Type B pancreatic cell (in vitro differentiated cells): ENCODE measurements at regions not wholly inside any gene's neighbourhood (a gene's known extent, or its start where the extent isn't known, plus 50 kb on each side); places are given as distances from the start of the nearest gene placed in this dataset.

Experiments
- DNase-seq: peaks from one replicate; pipeline ENCODE4 v3.0.0; 2021; ENCODE audit warnings: mixed read lengths; ENCODE audit not compliant: unreplicated experiment; ENCODE audit errors: extremely low spot score
- H3K27ac Mint-ChIP-seq: 2 replicates; pipeline ENCODE4 v1.8.0; 2021; ENCODE audit warnings: mild to moderate bottlenecking, mixed read lengths
- H3K27me3 Mint-ChIP-seq: 2 replicates; pipeline ENCODE4 v1.8.0; 2021; ENCODE audit warnings: mixed read lengths
- H3K36me3 Mint-ChIP-seq: 2 replicates; pipeline ENCODE4 v1.8.0; 2021; ENCODE audit warnings: mixed read lengths
- H3K4me1 Mint-ChIP-seq: one replicate; pipeline ENCODE4 v1.8.0; 2021; ENCODE audit warnings: mixed read lengths; ENCODE audit not compliant: unreplicated experiment
- H3K4me3 Mint-ChIP-seq: 2 replicates; pipeline ENCODE4 v1.8.0; 2021; ENCODE audit warnings: mild to moderate bottlenecking, mixed read lengths
- H3K9me3 Mint-ChIP-seq: 2 replicates; pipeline ENCODE4 v1.8.0; 2021; ENCODE audit warnings: mixed read lengths
- TF ChIP-seq, protein P1 (sequence below): fragments of 200-600 bp; sonication (generic); conservative IDR thresholded peaks from 2 replicates; pipeline ENCODE4 v1.5.0; 2021; ENCODE audit warnings: antibody characterized with exemption, mild to moderate bottlenecking

GRCh38 chr10:113226831-113227445, 276.9 kb downstream of the TCF7L2 start:
- Mint-ChIP-seq H3K4me1 (peaks cover 11% of the 10 kb centered on the region), H3K9me3 (no peaks in the 10 kb centered on the region), H3K4me3 (no peak overlapping the region), H3K27me3 (peaks cover 22% of the 10 kb centered on the region), H3K27ac (no peak overlapping the region), H3K36me3 (no peaks in the 10 kb centered on the region)
- no peak for DNase-seq
- TF ChIP-seq, protein P1, sequence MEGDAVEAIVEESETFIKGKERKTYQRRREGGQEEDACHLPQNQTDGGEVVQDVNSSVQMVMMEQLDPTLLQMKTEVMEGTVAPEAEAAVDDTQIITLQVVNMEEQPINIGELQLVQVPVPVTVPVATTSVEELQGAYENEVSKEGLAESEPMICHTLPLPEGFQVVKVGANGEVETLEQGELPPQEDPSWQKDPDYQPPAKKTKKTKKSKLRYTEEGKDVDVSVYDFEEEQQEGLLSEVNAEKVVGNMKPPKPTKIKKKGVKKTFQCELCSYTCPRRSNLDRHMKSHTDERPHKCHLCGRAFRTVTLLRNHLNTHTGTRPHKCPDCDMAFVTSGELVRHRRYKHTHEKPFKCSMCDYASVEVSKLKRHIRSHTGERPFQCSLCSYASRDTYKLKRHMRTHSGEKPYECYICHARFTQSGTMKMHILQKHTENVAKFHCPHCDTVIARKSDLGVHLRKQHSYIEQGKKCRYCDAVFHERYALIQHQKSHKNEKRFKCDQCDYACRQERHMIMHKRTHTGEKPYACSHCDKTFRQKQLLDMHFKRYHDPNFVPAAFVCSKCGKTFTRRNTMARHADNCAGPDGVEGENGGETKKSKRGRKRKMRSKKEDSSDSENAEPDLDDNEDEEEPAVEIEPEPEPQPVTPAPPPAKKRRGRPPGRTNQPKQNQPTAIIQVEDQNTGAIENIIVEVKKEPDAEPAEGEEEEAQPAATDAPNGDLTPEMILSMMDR = no peak

GRCh38 chr10:113228530-113228929, 278.5 kb downstream of the TCF7L2 start:
- H3K4me3 Mint-ChIP-seq = no peak overlapping the region
- TF ChIP-seq, protein P1 = no peak
- no peak for DNase-seq
- H3K9me3 Mint-ChIP-seq = no peaks in the 10 kb centered on the region
- no peak overlapping the region for H3K27ac Mint-ChIP-seq
- H3K27me3 Mint-ChIP-seq = peaks cover 11% of the 10 kb centered on the region
- H3K36me3 Mint-ChIP-seq = no peaks in the 10 kb centered on the region
- peaks cover 6% of the 10 kb centered on the region for H3K4me1 Mint-ChIP-seq

DNA sequence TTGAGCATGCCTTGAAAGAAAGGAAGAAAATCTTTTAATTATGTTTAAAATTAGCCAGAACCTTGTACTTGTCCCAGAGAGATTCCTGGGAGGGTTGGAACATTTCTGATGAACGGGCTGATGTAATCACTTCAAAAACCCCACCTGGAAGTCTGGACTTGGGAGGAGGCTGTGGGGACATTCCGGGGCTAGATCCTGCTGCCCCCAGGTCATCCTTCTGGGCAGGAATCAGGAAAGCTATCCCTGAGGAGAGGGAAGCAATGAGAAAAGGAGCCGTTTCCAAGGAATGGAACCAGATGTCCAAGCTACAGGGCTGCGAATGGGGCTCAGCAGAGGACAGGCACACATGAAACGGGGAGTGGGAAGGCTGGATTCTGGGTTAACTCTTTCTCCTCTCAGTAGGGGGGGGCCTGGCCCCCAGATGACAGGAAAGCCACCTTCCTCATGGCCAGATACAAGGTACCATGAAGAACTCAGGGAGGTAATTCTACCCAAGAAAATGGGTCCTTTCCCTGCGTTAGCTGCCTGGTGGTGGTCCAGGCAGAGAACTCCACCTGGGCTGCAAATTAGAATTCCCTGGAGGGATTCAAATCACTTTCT, 280.1 kb downstream of the TCF7L2 start:
- Mint-ChIP-seq H3K36me3 (no peaks in the 10 kb centered on the region), H3K9me3 (no peaks in the 10 kb centered on the region), H3K27me3 (peaks cover 7% of the 10 kb centered on the region), H3K4me1 (peaks cover 6% of the 10 kb centered on the region), H3K4me3 (no peak overlapping the region), H3K27ac (no peak overlapping the region)
- TF ChIP-seq, protein P1 = no peak
- no peak for DNase-seq

DNA sequence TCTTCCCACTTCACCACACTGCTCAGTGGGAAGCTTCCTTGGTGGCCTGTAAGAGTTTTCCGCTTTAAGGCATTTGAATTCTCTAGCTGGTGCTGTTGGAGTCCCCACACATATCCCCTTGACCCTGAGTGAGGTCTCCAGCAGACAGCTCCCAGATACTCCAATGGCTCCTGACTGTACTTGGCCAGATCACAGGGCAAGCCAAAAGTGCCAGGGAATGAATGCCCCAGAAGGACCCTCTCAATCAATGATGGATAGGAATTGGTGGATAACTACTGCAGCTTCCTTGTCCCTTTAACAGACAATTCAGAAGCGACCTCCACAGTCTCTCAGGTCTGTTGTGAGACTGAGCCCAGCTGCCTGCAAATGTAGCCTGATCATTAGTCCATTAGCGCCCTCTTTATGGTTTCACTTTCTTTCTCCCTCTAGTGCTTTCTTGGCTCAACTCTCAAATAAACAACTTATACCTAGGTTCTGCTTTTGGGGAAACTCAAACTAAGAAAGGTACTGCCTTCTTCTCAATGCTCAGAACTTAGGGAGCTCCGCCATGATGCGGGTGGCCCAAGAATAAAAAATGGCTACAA, 283.0 kb downstream of the TCF7L2 start:
- Mint-ChIP-seq H3K4me1 (peaks cover 11% of the 10 kb centered on the region), H3K27me3 (peaks cover 8% of the 10 kb centered on the region)

DNA sequence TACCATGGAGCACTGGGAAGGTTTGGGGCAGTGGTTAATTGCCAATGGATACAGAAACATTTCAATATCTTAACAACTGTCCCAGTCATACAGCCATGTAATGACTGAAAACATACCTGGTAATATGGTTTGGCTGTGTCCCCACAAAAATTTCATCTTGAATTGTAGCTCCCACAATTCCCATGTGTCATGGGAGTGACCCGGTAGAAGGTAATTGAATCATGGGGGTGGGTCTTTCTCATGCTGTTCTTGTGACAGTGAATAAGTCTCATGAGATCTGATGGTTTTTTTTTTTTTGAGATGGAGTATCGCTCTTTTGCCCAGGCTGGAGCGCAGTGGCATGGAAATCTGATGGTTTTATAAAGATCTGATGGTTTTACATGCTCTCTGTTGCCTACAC, 284.4 kb downstream of the TCF7L2 start:
- H3K27ac Mint-ChIP-seq = no peak overlapping the region

More for the DNA sequence above, 283.0 kb downstream of the TCF7L2 start:
- no peak for DNase-seq
- no peaks in the 10 kb centered on the region for H3K36me3 Mint-ChIP-seq
- H3K4me3 Mint-ChIP-seq = no peak overlapping the region
- H3K27ac Mint-ChIP-seq = no peak overlapping the region
- TF ChIP-seq, protein P1 = no peak
- no peaks in the 10 kb centered on the region for H3K9me3 Mint-ChIP-seq

More for the DNA sequence above, 284.4 kb downstream of the TCF7L2 start:
- H3K4me3 Mint-ChIP-seq = no peak overlapping the region
- no peaks in the 10 kb centered on the region for H3K36me3 Mint-ChIP-seq
- DNase-seq = no peak
- no peaks in the 10 kb centered on the region for H3K9me3 Mint-ChIP-seq
- TF ChIP-seq, protein P1 = no peak
- peaks cover 11% of the 10 kb centered on the region for H3K4me1 Mint-ChIP-seq
- peaks cover 8% of the 10 kb centered on the region for H3K27me3 Mint-ChIP-seq
